ENCODE measurements at regions not wholly inside any gene's neighbourhood (a gene's known extent, or its start where the extent isn't known, plus 50 kb on each side); places are given as distances from the start of the nearest gene placed in this dataset.

GRCh38 chr3:71979175-71979574 is 194.2 kb upstream of the PROK2 start:
- Histone ChIP-seq H3K27me3 (ENCODE audit: control insufficient read depth, insufficient read depth, low read length) (peaks cover 11% of the 10 kb centered on the region), H3K9me1 (ENCODE audit: insufficient read depth, low read length) (peaks cover 2% of the 10 kb centered on the region; the same call in 1 of the 2 replicates), H3K4me1 (ENCODE audit: control insufficient read depth, insufficient read depth, low read length) (peaks cover 1% of the 10 kb centered on the region; the same call in 1 of the 2 replicates), H3K23ac (ENCODE audit: low read depth, low read length) (no peak overlapping the region), H3K79me1 (ENCODE audit: low read depth in 1 of 2, low read length in 2 of 2) (no peaks in the 10 kb centered on the region), H3K18ac (ENCODE audit: low read depth, low read length) (no peak overlapping the region), H4K20me1 (ENCODE audit: insufficient read depth, low read length) (no peaks in the 10 kb centered on the region), H4K8ac (ENCODE audit: low read depth in 2 of 2, low read length in 2 of 2) (no peak overlapping the region), H3K56ac (ENCODE audit: extremely low read depth, insufficient read depth, low read length) (no peak overlapping the region), H3K4me2 (ENCODE audit: low read depth, low read length) (no peak overlapping the region), H3K9me3 (ENCODE audit: control insufficient read depth, insufficient read depth, low read length) (peaks cover 2% of the 10 kb centered on the region; the same call in 1 of the 2 replicates), H3K4ac (ENCODE audit: low read depth, low read length) (no peak overlapping the region), H4K5ac (ENCODE audit: low read depth, low read length) (no peak overlapping the region), H2BK20ac (ENCODE audit: low read depth, low read length) (no peak overlapping the region), H2BK15ac (ENCODE audit: low read depth, low read length) (no peak overlapping the region), H3K9ac (ENCODE audit: low read depth, low read length) (no peak overlapping the region), H2AFZ (replicated peaks; ENCODE audit: low read length, poor library complexity) (no peak overlapping the region), H4K91ac (ENCODE audit: insufficient read depth, low read depth, low read length) (no peak overlapping the region), H3K36me3 (ENCODE audit: control insufficient read depth, insufficient read depth, low read length) (no peaks in the 10 kb centered on the region), H2BK120ac (ENCODE audit: low read depth, low read length) (no peak overlapping the region), H3K4me3 (ENCODE audit: insufficient read depth, low read depth, low read length) (no peak overlapping the region), H3K14ac (replicated peaks; ENCODE audit: low read depth, low read length) (no peak overlapping the region), H2BK5ac (ENCODE audit: low read depth, low read length, poor library complexity, severe bottlenecking) (no peak overlapping the region), H3K27ac (ENCODE audit: insufficient read depth, low read length) (no peak overlapping the region), H2AK5ac (ENCODE audit: low read depth, low read length) (no peak overlapping the region), H2AK9ac (replicated peaks; ENCODE audit: low read depth, low read length, poor library complexity) (no peak overlapping the region)
- dilution Hi-C loops (cut with HindIII; ENCODE audit: low sequenced_read_pairs, unreplicated experiment) (no loop called here), intact Hi-C loops (cut with micrococcal nuclease) (no loop called here), in situ Hi-C loops (cut with MboI; ENCODE audit: low sequenced_read_pairs) (no loop called here)
- POLR2A ChIA-PET (ENCODE audit: unreplicated experiment): no interaction called here
- TF ChIP-seq RAD21 (IDR thresholded peaks at IDR 0.05; ENCODE audit: low read length): no peak
- no peak for TF ChIP-seq CEBPB (IDR thresholded peaks at IDR 0.05; ENCODE audit: low read depth, low read length)
- TF ChIP-seq BHLHE40 (IDR thresholded peaks at IDR 0.05; ENCODE audit: low read depth, low read length): no peak
- TF ChIP-seq RFX5 (IDR thresholded peaks at IDR 0.05; ENCODE audit: low read depth, low read length): no peak
- no peak for TF ChIP-seq CTCF (conservative IDR thresholded peaks at IDR 0.05; ENCODE audit: low read depth, low read length)
- TF ChIP-seq POLR2A (IDR thresholded peaks at IDR 0.05; ENCODE audit: low read depth, low read length): no peak
- 50% methylated on average over 1 of the region's 3 CpGs; no CpG with 5 or more reads in 1 of the 2 experiments for WGBS, 2 experiments (ENCODE audit: extremely low coverage in 2 of 2, insufficient read length in 1 of 2)
- no peak for DNase-seq
- no TSS peak for BruUV-seq (replicated peaks)
- CTCF ChIA-PET: no interaction called here
- no peak for ATAC-seq (ENCODE audit: low read depth)

All from IMR-90 (cell line).